ENCODE measurements at regions not wholly inside any gene's neighbourhood (a gene's known extent, or its start where the extent isn't known, plus 50 kb on each side); places are given as distances from the start of the nearest gene placed in this dataset.

DNA sequence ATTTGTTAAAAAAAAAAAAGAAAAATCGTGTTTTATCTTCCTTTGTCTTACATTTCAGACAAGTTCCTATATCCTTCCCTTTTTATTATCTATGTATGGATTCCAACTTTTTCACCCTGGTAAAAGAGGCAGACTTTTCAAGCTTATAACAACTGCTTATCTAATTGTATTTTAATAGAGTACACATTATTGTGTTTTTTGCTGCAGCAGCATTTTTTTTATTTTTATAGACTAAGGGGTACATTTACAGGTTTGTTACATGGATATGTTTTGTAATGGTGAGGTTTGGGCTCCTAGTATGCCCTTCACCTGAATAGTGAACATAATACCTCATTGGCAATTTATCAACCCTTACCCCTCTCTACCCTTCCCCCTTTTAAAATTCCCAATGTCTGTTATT lies 195.0 kb upstream of the RGMB start:
- no peaks in the 10 kb centered on the region for H3K9me3 Mint-ChIP-seq (ENCODE audit: unreplicated experiment)
- H3K4me1 Mint-ChIP-seq (ENCODE audit: unreplicated experiment), result no peaks in the 10 kb centered on the region
- no peak overlapping the region for H3K4me3 Mint-ChIP-seq (ENCODE audit: unreplicated experiment)

DNA sequence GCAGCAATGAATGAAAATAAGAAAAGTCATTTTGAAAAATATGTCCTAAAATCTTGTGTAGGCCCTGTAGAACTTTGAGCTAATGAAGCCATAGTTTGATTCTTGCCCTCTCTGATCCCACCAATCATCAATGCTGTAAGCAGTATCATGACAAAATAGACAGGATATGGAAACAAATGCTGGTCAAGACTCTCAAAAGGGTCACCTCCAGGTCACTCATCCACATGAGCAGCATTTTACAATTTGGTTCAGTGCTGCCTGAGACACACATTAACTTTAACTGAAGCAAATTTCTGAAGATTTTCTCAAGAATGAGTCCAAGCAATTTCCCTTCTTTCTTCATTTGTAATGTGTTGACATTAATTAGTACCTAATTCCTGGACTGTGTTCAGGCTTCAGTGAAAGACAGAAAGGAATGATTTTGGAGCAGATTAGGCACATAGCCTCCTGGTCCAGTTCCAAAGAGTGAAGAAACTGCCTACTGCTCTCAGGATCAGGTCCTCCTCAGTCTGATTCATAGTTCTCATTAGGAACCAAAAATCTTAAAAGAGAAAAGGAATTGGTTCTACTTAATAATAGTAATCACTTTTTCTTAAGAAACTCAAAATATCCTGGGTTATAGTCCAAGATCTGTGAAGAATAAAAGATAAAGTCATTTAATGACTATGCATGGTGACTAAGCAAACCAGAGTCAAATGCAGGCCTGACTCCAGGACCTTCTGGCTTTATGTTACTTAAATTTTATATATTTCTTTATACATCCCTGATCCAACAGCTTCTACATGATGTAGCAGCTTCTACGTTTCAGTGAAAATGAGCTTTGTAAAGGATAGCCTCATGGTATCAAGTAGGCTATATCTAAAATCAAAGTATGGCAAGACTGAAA lies 192.1 kb upstream of the RGMB start:
- H3K27me3 Mint-ChIP-seq (ENCODE audit: unreplicated experiment), result peaks cover 2% of the 10 kb centered on the region
- no peaks in the 10 kb centered on the region for H3K36me3 Mint-ChIP-seq (ENCODE audit: low read depth, unreplicated experiment)
- H3K9me3 Mint-ChIP-seq (ENCODE audit: unreplicated experiment), result no peaks in the 10 kb centered on the region
- H3K4me3 Mint-ChIP-seq (ENCODE audit: unreplicated experiment), result no peak overlapping the region
- H3K4me1 Mint-ChIP-seq (ENCODE audit: unreplicated experiment), result no peaks in the 10 kb centered on the region
- TF ChIP-seq CTCF (IDR thresholded peaks at IDR 0.05; ENCODE audit: unreplicated experiment), result no peak
- H3K27ac Mint-ChIP-seq (ENCODE audit: unreplicated experiment), result no peak overlapping the region
- no peak for DNase-seq (ENCODE audit: low spot score)

More for the DNA sequence above, 195.0 kb upstream of the RGMB start:
- H3K27ac Mint-ChIP-seq (ENCODE audit: unreplicated experiment), result no peak overlapping the region
- no peak for TF ChIP-seq CTCF (IDR thresholded peaks at IDR 0.05; ENCODE audit: unreplicated experiment)
- H3K36me3 Mint-ChIP-seq (ENCODE audit: low read depth, unreplicated experiment), result no peaks in the 10 kb centered on the region
- no peak for DNase-seq (ENCODE audit: low spot score)
- H3K27me3 Mint-ChIP-seq (ENCODE audit: unreplicated experiment), result no peaks in the 10 kb centered on the region

DNA sequence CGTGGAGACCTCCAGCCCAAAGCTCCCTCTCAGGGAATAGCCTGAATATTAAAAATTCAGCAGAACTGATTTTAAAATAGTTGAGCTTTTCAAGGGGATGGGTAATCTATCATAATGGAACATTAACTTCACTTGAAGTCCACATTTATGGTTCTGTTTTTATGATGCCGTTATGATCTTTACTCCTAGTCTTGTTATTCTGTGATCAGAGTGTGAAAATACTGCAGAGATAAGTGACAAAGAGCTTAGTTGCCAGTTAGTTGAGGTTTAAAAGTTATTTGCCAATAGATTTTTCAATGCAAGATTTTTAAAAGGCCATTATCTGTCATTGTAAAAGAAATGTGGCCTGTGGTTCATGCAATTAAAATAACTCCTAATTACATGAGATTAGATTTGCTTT lies 189.9 kb upstream of the RGMB start:
- Mint-ChIP-seq H3K9me3 (ENCODE audit: unreplicated experiment) (no peaks in the 10 kb centered on the region), H3K4me1 (ENCODE audit: unreplicated experiment) (no peaks in the 10 kb centered on the region), H3K27ac (ENCODE audit: unreplicated experiment) (no peak overlapping the region), H3K27me3 (ENCODE audit: unreplicated experiment) (peaks cover 2% of the 10 kb centered on the region), H3K36me3 (ENCODE audit: low read depth, unreplicated experiment) (no peaks in the 10 kb centered on the region), H3K4me3 (ENCODE audit: unreplicated experiment) (no peak overlapping the region)
- TF ChIP-seq CTCF (IDR thresholded peaks at IDR 0.05; ENCODE audit: unreplicated experiment), result no peak
- no peak for DNase-seq (ENCODE audit: low spot score)

GRCh38 chr5:98585661-98586310 lies 187.7 kb upstream of the RGMB start:
- no peak for DNase-seq (ENCODE audit: low spot score)
- peaks cover 3% of the 10 kb centered on the region for H3K36me3 Mint-ChIP-seq (ENCODE audit: low read depth, unreplicated experiment)
- H3K27ac Mint-ChIP-seq (ENCODE audit: unreplicated experiment), result no peak overlapping the region
- H3K9me3 Mint-ChIP-seq (ENCODE audit: unreplicated experiment), result no peaks in the 10 kb centered on the region
- H3K4me3 Mint-ChIP-seq (ENCODE audit: unreplicated experiment), result no peak overlapping the region
- H3K27me3 Mint-ChIP-seq (ENCODE audit: unreplicated experiment), result peaks cover 2% of the 10 kb centered on the region
- H3K4me1 Mint-ChIP-seq (ENCODE audit: unreplicated experiment), result no peaks in the 10 kb centered on the region
- no peak for TF ChIP-seq CTCF (IDR thresholded peaks at IDR 0.05; ENCODE audit: unreplicated experiment)

DNA sequence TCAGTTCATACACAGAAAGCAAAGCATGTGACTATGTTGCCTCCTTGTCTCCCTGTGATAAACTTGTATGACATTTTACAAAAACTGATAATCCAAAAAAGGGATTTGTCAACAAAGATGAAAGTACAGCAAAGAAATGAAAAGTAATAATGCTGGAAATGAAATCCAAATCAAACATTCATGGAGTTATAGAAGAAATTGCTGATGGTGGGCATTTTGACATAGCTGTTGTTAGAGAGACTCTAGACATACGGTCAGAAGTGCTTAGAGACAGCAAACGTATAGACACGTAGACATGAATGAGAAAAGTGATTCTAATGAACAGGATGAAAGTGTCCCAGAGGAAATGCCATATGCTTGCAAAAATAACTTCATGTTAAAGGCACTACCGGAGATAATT lies 186.9 kb upstream of the RGMB start:
- peaks cover 2% of the 10 kb centered on the region for H3K27me3 Mint-ChIP-seq (ENCODE audit: unreplicated experiment)
- H3K9me3 Mint-ChIP-seq (ENCODE audit: unreplicated experiment), result no peaks in the 10 kb centered on the region
- DNase-seq (ENCODE audit: low spot score), result no peak
- TF ChIP-seq CTCF (IDR thresholded peaks at IDR 0.05; ENCODE audit: unreplicated experiment), result no peak
- H3K4me3 Mint-ChIP-seq (ENCODE audit: unreplicated experiment), result no peak overlapping the region
- no peak overlapping the region for H3K27ac Mint-ChIP-seq (ENCODE audit: unreplicated experiment)
- no peaks in the 10 kb centered on the region for H3K4me1 Mint-ChIP-seq (ENCODE audit: unreplicated experiment)
- H3K36me3 Mint-ChIP-seq (ENCODE audit: low read depth, unreplicated experiment), result peaks cover 3% of the 10 kb centered on the region

Data from endothelial cell (in vitro differentiated cells).